GM19240 (cell line): ENCODE measurements at regions not wholly inside any gene's neighbourhood (a gene's known extent, or its start where the extent isn't known, plus 50 kb on each side); places are given as distances from the start of the nearest gene placed in this dataset.
"Not testable (repeated sequence)": the region's sequence is repeated elsewhere in the genome, so short reads cannot be mapped to it uniquely, and the experiment has no call there.

Source experiments
- DNase-seq: peaks from one replicate; pipeline ENCODE4 v3.0.0; 2011; ENCODE audit warnings: low spot score; ENCODE audit not compliant: insufficient read length

DNA sequence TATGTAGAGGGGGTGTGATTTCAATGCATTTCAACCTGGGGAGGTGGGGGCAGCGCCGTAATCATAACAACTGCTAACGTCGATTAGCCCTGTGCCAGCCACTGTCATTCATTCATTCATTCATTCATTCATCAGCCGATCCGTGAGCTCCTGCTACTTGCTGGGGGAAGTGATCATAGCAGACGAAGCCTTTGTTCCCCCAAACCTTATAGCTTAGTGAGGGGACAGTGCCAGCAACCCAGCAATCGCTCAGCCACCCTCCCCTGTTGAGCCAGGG lies 106.5 kb upstream of the GSE1 start:
- no peak for DNase-seq

DNA sequence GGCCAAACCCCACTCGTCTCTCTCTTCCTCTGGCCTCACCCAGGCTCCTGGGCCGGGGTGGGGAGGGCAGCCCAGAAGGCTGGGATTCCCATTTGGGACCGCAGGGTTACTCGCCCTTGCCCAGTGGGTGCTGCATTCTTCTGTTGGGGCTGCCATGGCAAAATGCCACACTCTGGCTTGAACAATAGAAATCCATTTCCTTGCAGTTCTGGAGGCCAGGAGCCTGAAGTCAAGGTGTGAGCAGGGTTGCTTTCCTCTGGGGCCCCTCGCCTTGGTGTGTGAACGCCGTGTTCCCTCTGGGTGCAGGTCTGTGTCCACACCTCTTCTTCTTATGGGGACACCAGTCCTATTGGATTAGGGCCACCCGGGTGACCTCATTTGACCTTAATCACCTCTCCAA lies 105.8 kb upstream of the GSE1 start:
- DNase-seq, result no peak

DNA sequence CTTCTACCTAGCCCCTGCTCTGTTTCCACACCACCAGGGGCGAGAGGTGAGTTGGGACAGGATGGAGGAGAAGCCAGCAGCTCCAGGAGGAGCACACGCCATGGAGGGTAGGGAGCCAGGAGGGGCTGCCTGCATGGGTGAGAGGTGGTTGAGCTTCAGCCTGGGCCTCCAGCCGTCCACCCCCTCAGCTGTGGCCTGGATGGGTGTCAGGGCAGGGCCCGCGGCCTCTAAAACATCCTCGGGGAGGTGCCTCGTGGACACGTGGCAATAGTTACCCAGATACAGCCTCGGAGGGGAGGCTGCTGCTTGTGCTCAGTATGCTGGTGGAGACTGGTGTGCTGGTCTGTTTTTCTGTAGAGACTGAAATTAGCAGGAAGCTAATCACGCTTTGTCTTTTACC lies 104.7 kb upstream of the GSE1 start:
- no peak for DNase-seq

DNA sequence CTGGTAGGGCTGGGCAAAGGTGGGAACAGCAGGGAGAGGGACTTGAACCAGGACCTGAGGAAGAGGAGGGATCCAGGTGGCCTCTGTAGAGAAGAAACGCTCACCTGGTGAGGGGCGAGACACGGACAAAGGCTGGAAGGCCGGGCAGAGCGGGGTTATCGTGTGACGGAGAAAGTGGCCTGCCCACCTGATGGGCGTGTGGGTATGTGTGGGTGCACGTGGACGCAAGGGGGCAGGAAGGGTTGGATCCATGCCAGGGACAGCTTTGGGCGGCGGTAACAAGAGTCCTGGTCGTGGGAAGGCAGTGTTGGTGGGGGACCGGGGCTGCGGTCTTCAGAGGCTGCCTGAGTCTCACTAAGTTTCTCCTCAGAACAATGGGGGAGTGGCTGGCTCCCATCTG lies 104.1 kb upstream of the GSE1 start:
- DNase-seq, result no peak

DNA sequence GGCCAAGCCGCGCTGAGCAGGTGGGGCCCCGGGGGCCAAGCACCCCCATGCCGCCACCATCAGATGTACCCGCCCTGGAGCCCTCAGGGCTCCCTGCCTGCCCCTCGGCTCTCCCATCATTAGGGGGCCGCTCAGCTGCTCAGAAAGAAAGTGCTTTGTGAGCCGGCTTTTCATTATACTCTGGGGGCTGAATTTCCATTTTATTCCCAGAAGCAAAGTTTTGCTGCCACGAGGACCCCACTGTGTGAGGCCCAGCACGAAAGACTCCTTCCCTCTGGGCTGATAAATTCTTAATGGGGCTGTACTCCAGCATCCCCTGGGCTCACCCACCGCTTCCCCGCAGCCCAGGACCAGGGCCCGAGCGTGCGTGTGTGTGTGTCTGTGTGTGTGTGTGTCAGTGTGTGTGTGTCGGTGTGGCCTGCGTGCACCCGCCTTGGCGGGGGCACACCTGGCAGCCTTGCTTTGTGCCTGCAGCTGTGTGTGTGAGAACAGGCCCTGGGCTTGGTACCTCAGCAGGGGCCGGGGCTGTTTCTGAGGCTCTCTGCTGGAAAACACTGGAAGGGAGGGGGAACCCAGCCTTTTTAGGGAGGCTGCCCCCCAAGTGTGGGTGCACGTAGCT lies 103.0 kb upstream of the GSE1 start:
- DNase-seq, result no peak

DNA sequence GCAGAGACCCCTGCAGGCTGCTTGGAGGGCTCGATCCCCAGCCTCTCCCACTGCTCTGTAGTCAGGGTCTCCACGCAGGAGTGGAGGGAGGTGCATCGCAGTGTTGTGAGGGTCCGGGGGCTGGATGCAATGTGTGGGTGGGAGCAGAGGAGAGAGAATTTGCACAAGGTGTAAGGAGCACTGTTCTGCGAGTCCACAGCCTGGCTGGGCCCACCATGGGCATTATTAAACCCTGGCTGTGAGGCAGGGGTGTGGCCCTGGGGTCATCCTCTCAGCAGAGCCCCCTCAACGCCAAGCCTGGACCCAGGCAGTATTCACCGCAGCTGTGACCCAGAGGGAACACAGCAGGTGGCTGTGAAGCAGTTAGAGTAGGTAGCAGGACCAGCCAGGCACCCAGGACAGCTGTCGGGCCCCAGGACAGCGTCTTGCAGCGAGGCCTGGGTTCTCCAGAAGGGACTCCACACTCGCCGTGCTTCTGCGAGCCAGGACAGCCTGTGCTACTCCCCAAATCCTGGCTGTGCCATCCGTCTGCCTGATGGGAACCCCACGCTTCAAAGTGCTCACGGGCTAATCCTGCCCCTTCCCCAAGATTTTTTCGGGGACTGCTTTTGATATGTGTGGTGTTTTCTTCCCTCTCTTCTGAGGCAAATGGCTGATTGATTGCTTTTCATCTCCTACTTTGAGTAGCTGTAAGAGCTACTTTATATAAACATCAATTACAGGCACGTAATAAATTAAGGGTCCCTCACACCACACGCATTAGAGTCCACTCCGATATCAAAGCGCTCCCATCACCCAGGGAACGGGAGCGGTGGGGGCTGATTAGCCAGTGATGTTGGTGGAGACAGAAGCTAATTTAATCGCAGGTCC lies 100.9 kb upstream of the GSE1 start:
- no peak for DNase-seq

DNA sequence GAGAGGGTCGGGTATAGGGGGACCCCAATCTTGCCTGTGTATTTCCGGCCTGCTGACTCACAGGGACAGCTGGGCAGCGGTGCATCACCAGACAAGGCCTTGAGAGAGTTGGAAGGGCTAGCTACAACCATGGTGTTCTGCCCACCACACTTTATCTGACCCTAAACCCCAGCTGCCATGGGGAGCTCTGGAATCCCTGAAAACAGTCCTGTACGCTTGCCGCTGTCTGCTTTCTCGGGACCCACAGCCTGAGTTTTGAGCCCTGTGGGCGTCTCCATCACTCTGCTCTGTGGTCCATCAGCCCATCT lies 100.4 kb upstream of the GSE1 start:
- DNase-seq, result no peak

DNA sequence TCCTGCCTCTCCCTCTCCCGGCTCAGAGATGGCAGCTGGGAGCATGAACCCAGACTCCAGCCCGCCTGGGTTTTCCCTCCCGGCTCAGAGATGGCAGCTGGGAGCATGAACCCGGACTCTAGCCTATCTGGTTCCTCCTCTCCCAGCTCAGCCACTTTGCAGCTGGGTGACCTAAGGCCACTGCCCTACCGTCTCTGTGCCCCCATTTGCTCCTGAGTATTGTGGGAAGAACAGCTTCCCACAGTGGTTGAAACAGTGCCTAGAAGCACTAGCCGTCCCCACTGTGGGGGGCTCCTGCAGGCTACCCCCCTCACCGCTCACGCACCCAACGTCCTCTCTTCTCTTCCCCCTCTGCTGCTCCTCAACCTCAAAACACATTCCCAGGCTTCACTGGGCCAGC lies 99.9 kb upstream of the GSE1 start:
- DNase-seq, result no peak

DNA sequence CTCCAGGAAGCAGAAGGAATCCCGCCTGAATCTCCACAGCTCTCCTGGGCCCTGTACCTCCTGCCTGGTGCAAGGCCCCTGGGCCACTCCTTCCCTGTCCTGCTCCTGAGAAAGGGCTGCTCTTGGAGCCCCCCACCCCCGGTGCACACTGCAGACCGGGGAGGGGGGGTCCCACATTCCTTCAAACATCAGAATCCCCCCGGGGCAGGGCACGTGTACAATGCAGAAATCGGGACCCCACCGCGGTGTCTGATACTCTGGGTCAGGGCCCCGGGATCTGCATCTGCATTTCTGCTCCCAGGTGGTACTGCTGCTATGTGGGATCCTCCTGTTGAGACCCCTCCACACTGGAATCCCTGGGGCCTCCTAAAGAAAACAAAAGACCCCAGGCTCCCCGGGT lies 99.5 kb upstream of the GSE1 start:
- DNase-seq, result no peak

DNA sequence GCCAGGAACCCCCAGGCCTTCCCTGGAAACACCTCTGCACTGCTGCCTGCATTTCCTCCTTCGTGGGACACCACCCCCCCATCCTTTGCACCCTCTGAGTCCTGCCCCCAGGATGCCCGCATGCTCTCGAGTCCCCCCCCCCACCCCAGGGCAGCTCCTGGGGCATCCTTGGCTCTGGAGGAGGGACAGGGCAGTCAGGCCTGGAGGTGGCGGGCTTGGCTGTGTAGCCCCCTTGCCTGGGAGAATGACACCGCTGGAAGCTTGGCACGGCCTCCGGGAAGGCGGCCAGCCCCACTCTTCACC lies 98.9 kb upstream of the GSE1 start:
- DNase-seq, result no peak

DNA sequence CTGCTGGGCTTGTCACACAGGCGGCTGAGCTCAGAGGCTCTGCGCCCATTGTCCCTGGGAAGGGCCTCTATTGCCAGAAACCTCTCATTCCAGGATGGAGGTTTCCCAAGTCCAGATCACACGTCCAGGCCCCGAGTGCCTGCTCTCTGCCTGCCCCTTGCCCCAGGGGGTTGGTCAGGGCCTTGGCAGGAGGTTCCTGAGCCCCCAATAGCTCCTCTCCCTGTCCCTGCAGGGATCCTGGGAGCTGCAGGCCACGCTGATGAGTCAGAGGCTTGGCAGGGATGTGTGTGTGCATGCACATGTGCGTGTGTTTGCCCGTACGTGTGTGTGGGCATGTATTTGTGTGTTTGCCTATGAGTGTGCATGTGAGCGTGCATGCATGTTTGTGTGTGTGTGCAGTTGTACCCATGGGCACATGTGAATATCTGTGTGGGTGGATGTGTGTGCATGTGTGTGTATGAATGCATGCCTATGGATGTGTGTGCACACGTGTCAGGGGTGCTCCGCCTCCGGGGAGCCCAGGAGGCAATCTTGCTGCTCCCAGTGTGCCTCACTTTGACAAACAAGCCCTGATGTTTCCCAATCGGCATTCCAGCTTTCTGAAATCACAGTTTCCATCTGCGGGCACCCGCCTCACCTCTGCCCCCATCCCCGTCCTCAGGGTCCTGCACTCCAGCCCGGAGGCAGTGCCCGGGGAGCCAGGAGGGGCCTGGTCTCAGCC lies 98.4 kb upstream of the GSE1 start:
- no peak for DNase-seq

DNA sequence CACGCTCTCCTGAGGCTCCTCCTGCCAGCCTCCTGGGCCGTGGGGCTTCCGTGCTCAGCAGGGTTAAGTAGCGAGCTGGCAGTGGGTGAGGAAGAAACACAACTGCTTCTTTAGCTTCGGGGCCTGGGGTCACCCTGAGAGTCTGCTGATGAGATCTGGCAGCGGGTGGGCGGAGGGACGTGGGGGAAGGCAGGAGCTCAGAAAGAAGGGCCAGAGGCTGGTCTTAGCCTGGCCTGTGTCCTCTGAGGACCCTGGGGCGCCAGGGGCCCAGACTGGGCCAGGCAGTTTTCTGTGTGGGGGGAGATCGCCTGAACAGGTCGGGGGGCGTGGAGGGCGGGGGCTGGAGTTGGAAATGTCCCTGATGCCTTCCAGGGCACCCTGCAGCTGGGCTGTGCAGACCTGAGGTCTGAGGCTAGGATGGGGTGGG lies 97.8 kb upstream of the GSE1 start:
- DNase-seq, result no peak

DNA sequence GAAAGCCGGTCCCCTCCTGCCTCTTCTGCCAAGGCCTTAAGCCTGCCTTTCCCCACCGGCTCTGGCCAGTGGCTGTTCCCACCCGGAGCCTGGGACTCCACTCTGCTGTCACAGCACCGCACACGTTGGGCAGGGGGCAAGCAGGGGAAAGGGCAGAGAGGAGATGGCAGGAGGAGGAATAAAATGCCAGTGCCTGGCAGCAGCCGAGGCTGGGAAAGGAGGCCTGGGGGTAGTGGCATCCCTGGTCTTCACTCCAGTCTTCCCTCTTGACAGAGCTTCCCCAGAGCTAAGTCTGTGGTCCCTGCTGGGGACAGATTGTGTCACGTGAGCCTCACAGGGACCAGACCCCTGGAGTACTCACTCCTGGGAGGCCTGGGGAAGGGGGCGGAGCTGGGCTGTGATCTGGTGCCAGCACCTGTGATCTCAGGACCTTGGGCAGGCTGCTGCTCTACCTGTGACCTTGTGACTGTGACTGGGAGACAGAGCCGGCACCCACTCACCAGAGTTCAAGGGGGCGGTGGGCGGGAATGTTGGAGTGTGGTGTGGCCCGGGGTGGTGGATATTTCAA lies 97.2 kb upstream of the GSE1 start:
- DNase-seq, result no peak

DNA sequence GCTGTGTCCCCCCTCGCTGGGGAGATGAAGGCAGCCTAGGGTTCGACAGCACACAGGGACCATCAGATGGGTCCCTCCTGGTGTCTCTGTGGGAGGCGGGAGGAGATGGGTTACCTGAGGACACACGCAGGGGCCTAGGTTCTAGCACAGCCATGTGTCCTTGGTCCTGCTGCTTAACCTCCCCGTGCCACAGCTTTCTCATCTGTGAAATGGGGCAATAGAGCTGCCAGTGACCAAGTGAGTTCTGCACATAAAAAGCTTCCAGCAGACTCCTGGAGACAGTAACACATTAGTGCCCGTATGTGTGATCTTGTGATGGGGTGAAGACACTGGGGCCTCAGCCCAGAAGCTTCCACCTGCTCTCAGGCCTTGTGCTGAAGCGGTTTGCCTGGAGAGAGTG lies 96.0 kb upstream of the GSE1 start:
- no peak for DNase-seq

DNA sequence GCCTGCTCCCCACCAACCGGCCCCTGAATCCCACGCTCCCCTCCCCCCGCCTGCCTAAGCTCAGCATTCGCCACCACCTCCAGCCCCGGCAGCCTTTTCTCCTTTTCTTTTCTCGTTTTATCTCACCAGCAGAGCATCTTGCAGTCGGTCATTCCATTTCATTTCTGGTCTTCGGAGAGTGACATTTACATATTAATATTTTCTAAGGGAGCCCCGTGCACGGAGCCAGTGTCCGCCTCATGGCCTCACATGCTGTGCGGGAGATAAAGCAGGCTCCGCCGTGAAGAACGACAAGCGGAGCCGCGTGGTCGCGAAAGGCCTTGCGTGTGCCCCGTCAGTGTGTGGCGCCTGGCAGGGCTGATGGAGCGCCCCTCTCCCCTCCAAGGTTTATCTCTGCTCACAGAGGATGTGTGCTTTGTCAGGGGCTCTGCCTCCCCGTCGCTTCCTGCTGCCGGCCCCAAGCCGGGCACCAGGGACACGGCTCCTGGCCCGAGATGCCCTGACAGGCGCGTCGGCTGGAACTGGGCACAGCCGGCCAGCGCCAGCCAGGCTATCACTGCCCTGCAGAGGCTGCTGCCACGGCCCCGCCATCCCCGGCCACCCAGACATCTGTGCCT lies 95.5 kb upstream of the GSE1 start:
- DNase-seq, result no peak

DNA sequence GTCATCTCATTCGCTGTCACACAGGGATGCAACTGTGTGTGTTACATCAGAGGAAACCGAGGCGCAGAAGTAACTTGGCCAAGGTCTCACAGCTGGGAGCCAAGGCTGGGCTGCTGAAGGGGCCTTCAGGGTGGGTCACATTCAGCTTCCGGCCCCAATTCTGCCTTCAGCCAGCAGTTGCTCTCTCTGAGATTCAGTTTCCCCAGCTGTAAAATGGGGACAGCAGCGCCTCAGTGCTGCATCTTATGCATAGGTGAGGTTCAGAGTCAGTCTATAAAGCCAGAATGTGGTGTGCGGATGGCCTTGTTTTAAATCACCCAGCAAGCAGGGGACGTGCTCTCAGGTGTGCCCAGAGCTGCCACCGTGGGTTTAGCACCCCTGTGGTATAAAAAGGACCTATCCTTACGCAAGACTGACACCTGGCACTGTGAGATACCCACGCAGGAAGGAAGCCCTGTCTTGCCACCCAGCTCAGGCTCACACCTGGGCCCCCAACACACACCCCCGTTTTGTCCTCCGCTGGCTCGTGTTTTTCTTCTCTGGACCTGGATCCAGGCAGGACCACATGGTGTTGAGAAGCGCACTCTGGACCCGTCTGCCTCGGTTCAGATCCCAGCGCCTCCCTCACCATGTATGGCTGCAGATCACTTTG lies 94.6 kb upstream of the GSE1 start:
- no peak for DNase-seq

DNA sequence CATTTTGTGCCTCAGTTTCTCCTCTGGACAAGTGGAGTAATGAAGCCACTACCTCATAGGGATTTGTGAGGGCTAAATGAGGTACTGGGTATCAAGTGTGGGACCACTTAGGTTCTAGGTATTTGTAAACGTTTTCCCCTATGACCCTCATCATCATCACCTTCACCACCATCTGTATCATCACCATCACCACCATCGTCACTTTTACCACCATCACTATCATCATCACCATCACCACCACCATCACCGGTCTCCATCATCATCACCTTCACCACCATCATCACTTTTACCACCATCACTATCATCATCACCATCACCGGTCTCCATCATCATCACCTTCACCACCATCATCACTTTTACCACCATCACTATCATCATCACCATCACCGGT lies 94.1 kb upstream of the GSE1 start:
- DNase-seq, result not testable (repeated sequence)

DNA sequence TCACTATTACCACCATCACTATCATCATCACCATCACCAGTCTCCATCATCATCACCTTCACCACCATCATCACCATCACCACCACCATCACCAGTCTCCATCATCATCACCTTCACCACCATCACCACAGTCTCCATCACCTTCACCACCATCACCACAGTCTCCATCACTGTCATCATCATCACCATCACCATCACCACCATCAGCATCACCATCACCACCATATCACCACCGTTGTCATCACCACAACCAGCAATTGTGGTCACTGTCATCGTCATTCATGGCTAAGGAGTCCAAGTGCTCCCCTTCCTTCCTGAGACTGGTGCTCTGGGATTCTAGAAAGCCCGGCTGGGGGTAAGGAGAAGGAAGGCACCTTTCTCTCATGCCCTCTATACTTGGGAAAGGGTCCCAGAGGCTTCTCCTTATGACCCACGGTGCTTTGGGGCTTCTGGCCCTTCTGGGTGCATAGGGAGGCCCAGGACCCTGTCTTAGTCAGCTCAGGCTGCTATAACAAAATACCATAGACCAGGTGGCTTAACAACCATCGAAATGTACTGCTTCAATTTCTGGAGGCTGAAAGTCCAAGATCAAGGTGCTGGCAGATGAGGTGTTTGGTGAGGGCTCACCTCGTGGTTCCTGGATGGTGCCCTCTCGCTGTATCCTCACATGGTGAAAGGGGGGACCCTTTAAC lies 93.4 kb upstream of the GSE1 start:
- DNase-seq, result no peak

DNA sequence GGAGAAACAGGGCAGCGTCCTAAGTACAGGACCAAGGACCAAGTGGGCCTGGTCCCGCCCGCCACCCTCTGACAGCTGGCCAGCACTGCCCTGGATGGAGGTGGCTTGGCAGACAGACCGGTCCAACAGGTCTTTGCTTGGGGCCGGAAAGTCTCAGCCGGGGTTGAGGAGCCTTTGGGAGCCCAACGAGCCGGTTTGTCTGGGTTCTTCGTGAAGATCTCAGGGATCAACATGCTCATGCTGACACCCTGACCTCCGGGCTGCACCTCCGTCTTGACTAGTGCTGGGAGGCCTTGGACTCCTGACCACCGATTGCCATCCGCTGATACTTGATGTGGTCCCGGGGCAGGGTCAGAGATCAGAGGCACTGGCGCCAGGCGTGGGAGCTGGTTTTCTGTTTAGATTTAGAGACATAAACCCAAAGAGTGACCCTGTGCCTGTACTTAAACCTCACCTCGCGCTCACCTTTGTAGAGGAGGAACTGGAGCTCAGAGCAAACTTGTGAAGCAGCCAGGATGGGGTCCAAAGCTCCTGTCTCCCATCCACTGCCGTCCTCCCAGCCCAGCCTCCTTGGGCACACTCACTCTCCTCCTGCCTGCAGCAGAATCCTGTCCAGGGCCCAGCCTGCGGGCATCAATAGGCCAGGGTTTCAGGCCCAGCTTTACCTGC lies 92.1 kb upstream of the GSE1 start:
- no peak for DNase-seq

DNA sequence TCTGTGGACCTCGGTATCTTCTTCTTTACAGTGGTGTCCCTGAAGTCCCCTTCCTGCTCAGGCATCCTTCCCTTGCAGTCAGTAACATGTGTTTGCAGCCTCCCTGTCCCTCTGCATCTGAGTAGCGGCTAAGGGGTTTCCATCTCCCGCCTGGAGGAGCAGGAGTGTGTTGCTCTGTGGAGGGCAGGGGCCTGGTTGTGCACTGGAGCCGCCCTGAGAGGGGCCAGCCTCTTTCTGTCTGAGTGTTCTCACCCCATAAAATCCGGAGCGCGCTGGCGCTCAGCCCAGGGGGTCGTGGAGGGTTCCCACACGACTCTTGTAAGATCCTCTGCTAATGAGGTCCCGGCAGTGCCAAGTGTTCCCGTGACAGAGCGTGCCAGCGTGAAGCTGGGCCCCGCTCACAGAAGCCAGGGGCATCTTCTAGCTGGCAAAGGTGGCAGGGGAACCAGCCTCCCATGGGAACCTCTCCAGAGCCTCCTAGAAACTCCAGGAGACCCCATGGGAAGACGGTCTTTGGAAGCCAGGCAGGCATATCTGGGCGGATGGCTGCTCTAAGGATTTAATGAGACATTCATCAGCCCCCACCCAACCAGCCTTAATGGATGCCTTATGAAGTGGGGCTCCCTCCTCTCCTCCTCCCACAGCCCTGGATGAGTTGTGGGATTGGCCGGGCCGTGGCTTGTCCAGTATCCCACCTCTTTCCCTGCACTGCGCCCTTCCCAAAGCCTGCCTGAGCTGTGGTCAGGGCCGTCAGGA lies 91.4 kb upstream of the GSE1 start:
- DNase-seq, result no peak
